ENCODE measurements at regions not wholly inside any gene's neighbourhood (a gene's known extent, or its start where the extent isn't known, plus 50 kb on each side); places are given as distances from the start of the nearest gene placed in this dataset.

DNA sequence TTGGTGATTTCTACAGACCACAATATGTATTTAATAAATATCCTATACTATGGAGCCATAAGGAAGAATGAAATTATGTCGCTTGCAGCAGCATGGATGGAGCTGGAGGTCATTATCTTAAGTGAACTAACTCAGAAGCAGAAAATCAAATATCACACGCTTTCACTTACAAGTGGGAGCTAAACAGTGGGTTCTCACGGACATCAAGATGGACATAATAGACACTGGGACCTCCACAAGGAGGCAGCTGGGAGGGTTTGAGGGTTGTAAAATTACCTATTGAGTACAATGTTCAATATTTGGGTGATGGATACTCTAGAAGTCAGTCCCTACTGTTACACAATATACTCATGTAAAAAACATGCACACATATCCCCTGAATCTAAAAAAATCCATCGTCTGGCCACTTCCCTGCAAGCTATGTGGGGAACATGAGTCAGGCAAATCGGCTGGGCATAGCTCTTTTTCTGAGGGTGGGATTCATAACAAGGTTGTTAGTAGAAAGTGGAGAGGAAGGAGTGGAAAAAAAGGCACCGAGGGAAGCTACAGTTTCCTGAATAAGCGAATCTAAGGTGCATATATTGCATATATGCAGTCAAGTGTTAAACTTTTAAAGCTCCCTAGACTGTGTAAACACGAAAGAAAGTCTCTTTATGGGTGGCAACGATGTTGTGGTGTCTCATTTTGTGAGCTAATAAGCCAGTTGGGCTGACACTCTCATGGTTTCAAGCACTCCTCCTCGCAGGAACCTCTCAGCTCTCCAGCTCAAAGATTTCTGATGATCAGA is 135.2 kb upstream of the CPHXL start:
- DNase-seq (ENCODE audit: low spot score): no peak
- Histone ChIP-seq H2AFZ (ENCODE audit: low read length) (no peak overlapping the region), H3K27ac (ENCODE audit: low read depth, low read length, poor library complexity, severe bottlenecking) (no peak overlapping the region), H4K20me1 (ENCODE audit: insufficient read depth, low read length) (no peaks in the 10 kb centered on the region), H3K9me3 (ENCODE audit: low read length) (no peaks in the 10 kb centered on the region), H3K4me2 (ENCODE audit: low read length) (no peak overlapping the region), H3K4me3 (ENCODE audit: low read depth, low read length, poor library complexity, severe bottlenecking) (no peak overlapping the region), H3K4me1 (ENCODE audit: insufficient read depth, low read length, poor library complexity, severe bottlenecking) (no peaks in the 10 kb centered on the region), H3K79me2 (ENCODE audit: insufficient read depth, low read depth, low read length) (no peaks in the 10 kb centered on the region), H3K36me3 (ENCODE audit: insufficient read depth, low read length) (no peaks in the 10 kb centered on the region), H3K9me2 (ENCODE audit: insufficient read depth, low read length) (no peaks in the 10 kb centered on the region)
- ChIA-PET POLR2A (interaction anchor here (0.6 to 1.0 kb wide), 2 partner anchors 10 kb away, joined by 3 read pairs; no protein-coding TSS in a partner anchor), CTCF (ENCODE audit: unreplicated experiment) (interaction anchor here (0.6 kb wide), 1 partner anchor 428 kb away, joined by 3 read pairs; the partner anchor contains the start of gene CFDP1)
- intact Hi-C loops (cut with micrococcal nuclease; ENCODE audit: unreplicated experiment): no loop called here
- TF ChIP-seq EZH2phosphoT487 (IDR thresholded peaks at IDR 0.05; ENCODE audit: borderline replicate concordance, low read depth, low read length) (no peak), CTCF (conservative IDR thresholded peaks at IDR 0.05; ENCODE audit: low read length) (no peak)
- BruUV-seq (replicated peaks): no TSS peak

- Histone ChIP-seq H3K4me2 (ENCODE audit: low read length) (no peak overlapping the region), H2AFZ (ENCODE audit: low read length) (no peak overlapping the region), H3K9me2 (ENCODE audit: insufficient read depth, low read length) (no peaks in the 10 kb centered on the region), H3K36me3 (ENCODE audit: insufficient read depth, low read length) (no peaks in the 10 kb centered on the region), H4K20me1 (ENCODE audit: insufficient read depth, low read length) (no peaks in the 10 kb centered on the region), H3K9me3 (ENCODE audit: low read length) (no peaks in the 10 kb centered on the region), H3K4me3 (ENCODE audit: low read depth, low read length, poor library complexity, severe bottlenecking) (no peak overlapping the region), H3K79me2 (ENCODE audit: insufficient read depth, low read depth, low read length) (no peaks in the 10 kb centered on the region), H3K4me1 (ENCODE audit: insufficient read depth, low read length, poor library complexity, severe bottlenecking) (no peaks in the 10 kb centered on the region), H3K27ac (ENCODE audit: low read depth, low read length, poor library complexity, severe bottlenecking) (no peak overlapping the region)
- intact Hi-C loops (cut with micrococcal nuclease; ENCODE audit: unreplicated experiment): no loop called here
- DNase-seq (ENCODE audit: low spot score): no peak
- TF ChIP-seq CTCF (conservative IDR thresholded peaks at IDR 0.05; ENCODE audit: low read length) (no peak), EZH2phosphoT487 (IDR thresholded peaks at IDR 0.05; ENCODE audit: borderline replicate concordance, low read depth, low read length) (no peak)
- BruUV-seq (replicated peaks): no TSS peak
- ChIA-PET POLR2A (interaction anchor here (0.6 to 1.0 kb wide), 2 partner anchors 9 to 10 kb away, joined by 3 read pairs; no protein-coding TSS in a partner anchor), CTCF (ENCODE audit: unreplicated experiment) (interaction anchor here (0.6 kb wide), 1 partner anchor 429 kb away, joined by 3 read pairs; the partner anchor contains the start of gene CFDP1)
Observed at GRCh38 chr16:75862098-75862386, 135.8 kb upstream of the CPHXL start.

- H3K4me1 ChIP-seq (ENCODE audit: insufficient read depth, low read length, poor library complexity, severe bottlenecking): no peaks in the 10 kb centered on the region
- no peaks in the 10 kb centered on the region for H3K79me2 ChIP-seq (ENCODE audit: insufficient read depth, low read depth, low read length)
- intact Hi-C loops (cut with micrococcal nuclease; ENCODE audit: unreplicated experiment): no loop called here
- no peak overlapping the region for H3K4me2 ChIP-seq (ENCODE audit: low read length)
- H4K20me1 ChIP-seq (ENCODE audit: insufficient read depth, low read length): no peaks in the 10 kb centered on the region
- H3K4me3 ChIP-seq (ENCODE audit: low read depth, low read length, poor library complexity, severe bottlenecking): no peak overlapping the region
- TF ChIP-seq CTCF (conservative IDR thresholded peaks at IDR 0.05; ENCODE audit: low read length): no peak
- no peak for TF ChIP-seq EZH2phosphoT487 (IDR thresholded peaks at IDR 0.05; ENCODE audit: borderline replicate concordance, low read depth, low read length)
- no peaks in the 10 kb centered on the region for H3K36me3 ChIP-seq (ENCODE audit: insufficient read depth, low read length)
- BruUV-seq (replicated peaks): no TSS peak
- H3K27ac ChIP-seq (ENCODE audit: low read depth, low read length, poor library complexity, severe bottlenecking): no peak overlapping the region
- CTCF ChIA-PET (ENCODE audit: unreplicated experiment): no interaction called here
- POLR2A ChIA-PET: no interaction called here
- H2AFZ ChIP-seq (ENCODE audit: low read length): no peak overlapping the region
- no peaks in the 10 kb centered on the region for H3K9me2 ChIP-seq (ENCODE audit: insufficient read depth, low read length)
- DNase-seq (ENCODE audit: low spot score): no peak
- no peaks in the 10 kb centered on the region for H3K9me3 ChIP-seq (ENCODE audit: low read length)
Observed at GRCh38 chr16:75864243-75864642, 138.0 kb upstream of the CPHXL start.
